Kidney epithelial cell (primary cell): ENCODE measurements at regions not wholly inside any gene's neighbourhood (a gene's known extent, or its start where the extent isn't known, plus 50 kb on each side); places are given as distances from the start of the nearest gene placed in this dataset.

ENCODE experiments used
- DNase-seq: peaks from one replicate; pipeline ENCODE4 v3.0.0-alpha.2; 2010; ENCODE audit warnings: low read depth
- H3K27me3 ChIP-seq: 2 replicates; pipeline ENCODE4 v1.6.0; 2011; ENCODE audit warnings: low read length; ENCODE audit not compliant: control insufficient read depth, insufficient read depth
- H3K36me3 ChIP-seq: 2 replicates; pipeline ENCODE4 v1.5.1; 2011; ENCODE audit warnings: low read length; ENCODE audit not compliant: control insufficient read depth, insufficient read depth
- H3K4me3 ChIP-seq: 2 replicates; pipeline ENCODE4 v1.5.1; 2011; ENCODE audit warnings: low read depth, mild to moderate bottlenecking, control low read depth, low read length
- CTCF ChIP-seq: IDR thresholded peaks from 2 replicates; pipeline ENCODE4 v1.5.1; 2011; ENCODE audit warnings: mild to moderate bottlenecking, moderate library complexity, low read length, control low read depth, inconsistent platforms; ENCODE audit not compliant: insufficient read depth, poor library complexity, severe bottlenecking

- DNase-seq = no peak
- Histone ChIP-seq H3K36me3 (no peaks in the 10 kb centered on the region), H3K27me3 (peaks cover 2% of the 10 kb centered on the region), H3K4me3 (no peak overlapping the region)
- no peak for TF ChIP-seq CTCF
Observed at GRCh38 chr2:15793078-15793913, 147.1 kb upstream of the MYCN start.

GRCh38 chr2:15793978-15794377 lies 146.4 kb upstream of the MYCN start:
- Histone ChIP-seq H3K36me3 (no peaks in the 10 kb centered on the region), H3K27me3 (peaks cover 2% of the 10 kb centered on the region), H3K4me3 (no peak overlapping the region)
- DNase-seq = no peak
- TF ChIP-seq CTCF = no peak

- DNase-seq = no peak
- TF ChIP-seq CTCF = no peak
- H3K4me3 ChIP-seq = no peak overlapping the region
- H3K36me3 ChIP-seq = no peaks in the 10 kb centered on the region
- peaks cover 2% of the 10 kb centered on the region for H3K27me3 ChIP-seq
Observed at GRCh38 chr2:15794608-15795134, 145.7 kb upstream of the MYCN start.

- H3K27me3 ChIP-seq = peaks cover 2% of the 10 kb centered on the region
- no peaks in the 10 kb centered on the region for H3K36me3 ChIP-seq
- no peak for TF ChIP-seq CTCF
- no peak for DNase-seq
- no peak overlapping the region for H3K4me3 ChIP-seq
Observed at GRCh38 chr2:15795426-15795825, 144.9 kb upstream of the MYCN start.

GRCh38 chr2:15796167-15796942 lies 144.0 kb upstream of the MYCN start:
- DNase-seq = no peak
- H3K36me3 ChIP-seq = no peaks in the 10 kb centered on the region
- H3K27me3 ChIP-seq = peaks cover 2% of the 10 kb centered on the region
- H3K4me3 ChIP-seq = no peak overlapping the region
- no peak for TF ChIP-seq CTCF
